Neuronal stem cell (in vitro differentiated cells): ENCODE measurements at regions not wholly inside any gene's neighbourhood (a gene's known extent, or its start where the extent isn't known, plus 50 kb on each side); places are given as distances from the start of the nearest gene placed in this dataset.
A peak's percentile ranks its signal among the peaks of the same experiment; 100 is the strongest.
"Not testable (repeated sequence)": the region's sequence is repeated elsewhere in the genome, so short reads cannot be mapped to it uniquely, and the experiment has no call there.

Experiments used
- DNase-seq: peaks from one replicate; pipeline ENCODE4 v3.0.0-alpha.2; 2013; ENCODE audit warnings: low spot score
- H2AFZ ChIP-seq: one replicate; pipeline ENCODE4 v1.6.1; 2013; ENCODE audit warnings: mild to moderate bottlenecking, low read length, inconsistent platforms
- H2AK5ac ChIP-seq: 2 replicates; pipeline ENCODE4 v1.6.1; 2013; ENCODE audit warnings: low read depth, mild to moderate bottlenecking, inconsistent platforms, low read length, moderate library complexity, mixed read lengths
- H2BK120ac ChIP-seq: 2 replicates; pipeline ENCODE4 v1.6.1; 2013; ENCODE audit warnings: low read depth, mild to moderate bottlenecking, inconsistent platforms, low read length, moderate library complexity, mixed read lengths
- H2BK12ac ChIP-seq: one replicate; pipeline ENCODE4 v1.6.1; 2013; ENCODE audit warnings: low read length, inconsistent platforms
- H2BK15ac ChIP-seq: 2 replicates; pipeline ENCODE4 v1.6.1; 2013; ENCODE audit warnings: mild to moderate bottlenecking, low read length, inconsistent platforms, mixed read lengths
- H2BK5ac ChIP-seq: one replicate; pipeline ENCODE4 v1.6.1; 2013; ENCODE audit warnings: inconsistent platforms, mild to moderate bottlenecking, low read length, moderate library complexity
- H3K14ac ChIP-seq: one replicate; pipeline ENCODE4 v1.6.1; 2013; ENCODE audit warnings: low read length, inconsistent platforms
- H3K18ac ChIP-seq: 2 replicates; pipeline ENCODE4 v1.6.1; 2013; ENCODE audit warnings: low read length, inconsistent platforms
- H3K23ac ChIP-seq: 2 replicates; pipeline ENCODE4 v1.6.1; 2013; ENCODE audit warnings: low read depth, mild to moderate bottlenecking, mixed read lengths, low read length, inconsistent platforms; ENCODE audit not compliant: poor library complexity
- H3K27ac ChIP-seq: replicated peaks from 3 replicates; pipeline ENCODE4 v1.5.1; 2013; ENCODE audit warnings: low read length, inconsistent platforms
- H3K27me3 ChIP-seq, 3 experiments: 2 replicates each; pipeline ENCODE4 v1.6.1; 2013; ENCODE audit warnings: low read length in 3 of 3, mild to moderate bottlenecking in 2 of 3, inconsistent platforms in 1 of 3, low read depth in 1 of 3, mixed read lengths in 1 of 3, moderate library complexity in 1 of 3; ENCODE audit not compliant: control insufficient read depth in 3 of 3, insufficient read depth in 3 of 3
- H3K36me3 ChIP-seq, 2 donors: replicated peaks in 1 of 2; 2 replicates each; pipeline ENCODE4 v1.6.1; 2013; ENCODE audit warnings: low read length in 2 of 2; ENCODE audit not compliant: control insufficient read depth in 2 of 2, insufficient read depth in 2 of 2
- H3K4ac ChIP-seq: 2 replicates; pipeline ENCODE4 v1.6.1; 2013; ENCODE audit warnings: inconsistent platforms, mild to moderate bottlenecking, low read length, moderate library complexity
- H3K4me1 ChIP-seq, 2 donors: 1 replicate in 1 of 2; 2 replicates in 1 of 2; pipeline ENCODE4 v1.6.1; 2013; ENCODE audit warnings: low read length in 2 of 2, low read depth in 1 of 2; ENCODE audit not compliant: control insufficient read depth in 2 of 2, insufficient read depth in 1 of 2
- H3K4me2 ChIP-seq: one replicate; pipeline ENCODE4 v1.6.1; 2013; ENCODE audit warnings: mild to moderate bottlenecking, low read length, inconsistent platforms; ENCODE audit not compliant: insufficient read depth, poor library complexity, severe bottlenecking
- H3K4me3 ChIP-seq, 2 donors: 2 replicates each; pipeline ENCODE4 v1.5.1; 2013; ENCODE audit warnings: low read length in 2 of 2, mild to moderate bottlenecking in 2 of 2, inconsistent platforms in 1 of 2, moderate library complexity in 1 of 2
- H3K79me1 ChIP-seq: one replicate; pipeline ENCODE4 v1.6.1; 2013; ENCODE audit warnings: low read depth, mild to moderate bottlenecking, inconsistent platforms, low read length, moderate library complexity
- H3K9ac ChIP-seq: one replicate; pipeline ENCODE4 v1.6.1; 2013; ENCODE audit warnings: mild to moderate bottlenecking, low read depth, low read length, inconsistent platforms; ENCODE audit not compliant: poor library complexity
- H3K9me3 ChIP-seq, 2 donors: replicated peaks in 1 of 2; 2 replicates each; pipeline versions ENCODE3 to v1.6.1; 2013; ENCODE audit warnings: low read length in 2 of 2, mild to moderate bottlenecking in 2 of 2, inconsistent platforms in 1 of 2, low read depth in 1 of 2, mixed read lengths in 1 of 2, moderate library complexity in 1 of 2; ENCODE audit not compliant: control insufficient read depth in 2 of 2, insufficient read depth in 1 of 2
- H4K8ac ChIP-seq: one replicate; pipeline ENCODE4 v1.6.1; 2013; ENCODE audit warnings: low read depth, mild to moderate bottlenecking, inconsistent platforms, low read length, moderate library complexity
- H4K91ac ChIP-seq: one replicate; pipeline ENCODE4 v1.6.1; 2013; ENCODE audit warnings: low read length, low read depth, mild to moderate bottlenecking, inconsistent platforms; ENCODE audit not compliant: poor library complexity
- WGBS, 2 donors: extraction: QIAGEN DNeasy Blood & Tissue Kit; methylation state at CpG; one replicate each; pipeline ENCODE4 v1.1.7; 2013; ENCODE audit warnings: missing lambda C conversion rate in 2 of 2, mixed read lengths in 1 of 2; ENCODE audit not compliant: insufficient read length in 2 of 2, insufficient replicate concordance in 1 of 2; ENCODE audit errors: extremely low coverage in 2 of 2; 5-methylcytosine and 5-hydroxymethylcytosine counted together

DNA sequence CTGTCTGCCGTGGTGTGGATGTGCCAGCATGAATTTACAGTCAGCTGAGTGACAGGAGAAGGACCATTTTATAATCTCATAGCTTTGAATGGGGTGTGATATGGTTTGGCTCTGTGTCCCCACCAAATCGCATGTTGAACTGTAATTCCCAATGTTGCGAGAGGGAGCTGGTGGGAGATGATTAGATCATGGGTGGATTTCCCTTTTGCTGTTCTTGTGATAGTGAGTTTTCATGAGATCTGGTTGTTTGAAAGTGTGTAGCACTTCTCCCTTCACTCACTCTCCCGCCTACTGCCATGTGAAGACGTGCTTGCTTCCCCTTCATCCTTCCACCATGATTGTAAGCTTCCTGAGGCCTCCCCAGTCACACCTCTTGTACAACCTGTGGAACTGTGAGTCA lies 111.9 kb upstream of the CHD2 start:
- Histone ChIP-seq H3K27me3 (no peaks in the 10 kb centered on the region), H2BK5ac (no peak overlapping the region), H3K79me1 (no peaks in the 10 kb centered on the region), H3K14ac (no peak overlapping the region), H4K8ac (no peak overlapping the region), H3K36me3 (no peaks in the 10 kb centered on the region), H4K91ac (no peak overlapping the region), H3K27ac (no peak overlapping the region), H2AFZ (no peak overlapping the region), H3K18ac (no peak overlapping the region), H3K4me1 (no peaks in the 10 kb centered on the region), H3K23ac (no peak overlapping the region), H3K4ac (no peak overlapping the region), H3K4me2 (no peak overlapping the region), H3K4me3 (no peak overlapping the region), H2AK5ac (no peak overlapping the region), H3K9me3 (no peaks in the 10 kb centered on the region), H2BK12ac (no peak overlapping the region), H3K9ac (no peak overlapping the region), H2BK120ac (no peak overlapping the region), H2BK15ac (no peak overlapping the region)
- DNase-seq: no peak
- no CpG with 5 or more reads among the region's 5 CpGs for WGBS, 2 donors

DNA sequence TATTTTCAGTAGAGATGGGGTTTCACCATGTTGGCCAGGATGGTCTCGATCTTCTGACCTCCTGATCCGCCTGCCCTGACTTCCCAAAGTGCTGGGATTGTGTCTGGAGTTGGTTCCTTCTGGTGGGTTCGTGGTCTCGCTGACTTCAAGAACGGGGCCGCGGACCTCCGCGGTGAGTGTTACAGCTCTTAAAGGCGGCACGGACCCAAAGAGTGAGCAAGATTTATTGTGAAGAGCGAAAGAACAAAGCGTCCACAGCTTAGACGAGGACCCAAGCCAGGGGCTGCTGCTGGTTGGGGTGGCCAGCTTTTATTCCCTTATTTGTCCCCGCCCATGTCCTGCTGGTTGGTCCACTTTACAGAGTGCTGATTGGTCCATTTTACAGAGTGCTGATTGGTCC lies 111.3 kb upstream of the CHD2 start:
- WGBS, 2 donors: no CpG with 5 or more reads among the region's 15 CpGs

DNA sequence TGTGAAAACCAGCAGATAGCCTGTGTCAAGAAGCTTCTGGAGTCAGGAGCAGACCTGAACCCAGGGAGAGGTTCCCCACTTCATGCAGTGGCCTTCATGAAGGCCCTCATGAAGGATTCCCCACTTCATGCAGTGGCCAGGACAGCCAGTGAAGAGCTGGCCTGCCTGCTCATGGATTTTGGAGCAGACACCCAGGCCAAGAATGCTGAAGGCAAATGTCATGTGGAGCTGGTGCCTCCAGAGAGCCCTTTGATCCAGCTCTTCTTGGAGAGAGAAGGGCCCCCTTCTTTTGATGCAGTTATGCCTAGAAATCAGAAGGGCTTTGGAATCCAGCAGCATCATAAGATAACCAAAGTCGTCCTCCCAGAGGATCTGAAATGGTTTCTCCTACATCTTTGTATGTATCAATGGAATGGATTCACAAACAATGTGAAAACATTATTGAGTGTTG lies 103.9 kb upstream of the CHD2 start:
- no peak overlapping the region for H2BK15ac ChIP-seq
- no peak for DNase-seq
- H3K79me1 ChIP-seq: no peaks in the 10 kb centered on the region

More for the DNA sequence above, 111.3 kb upstream of the CHD2 start:
- H3K9me3 ChIP-seq, H2AFZ ChIP-seq, H2BK15ac ChIP-seq, H3K27me3 ChIP-seq, H4K91ac ChIP-seq, H3K27ac ChIP-seq, H3K23ac ChIP-seq, H4K8ac ChIP-seq, H2BK12ac ChIP-seq, H2BK120ac ChIP-seq, H3K4ac ChIP-seq, H2AK5ac ChIP-seq, H3K14ac ChIP-seq, H3K4me3 ChIP-seq, H3K9ac ChIP-seq, H3K4me1 ChIP-seq, H3K4me2 ChIP-seq, H3K79me1 ChIP-seq, DNase-seq, H3K18ac ChIP-seq, H3K36me3 ChIP-seq, H2BK5ac ChIP-seq: not testable (repeated sequence)

DNA sequence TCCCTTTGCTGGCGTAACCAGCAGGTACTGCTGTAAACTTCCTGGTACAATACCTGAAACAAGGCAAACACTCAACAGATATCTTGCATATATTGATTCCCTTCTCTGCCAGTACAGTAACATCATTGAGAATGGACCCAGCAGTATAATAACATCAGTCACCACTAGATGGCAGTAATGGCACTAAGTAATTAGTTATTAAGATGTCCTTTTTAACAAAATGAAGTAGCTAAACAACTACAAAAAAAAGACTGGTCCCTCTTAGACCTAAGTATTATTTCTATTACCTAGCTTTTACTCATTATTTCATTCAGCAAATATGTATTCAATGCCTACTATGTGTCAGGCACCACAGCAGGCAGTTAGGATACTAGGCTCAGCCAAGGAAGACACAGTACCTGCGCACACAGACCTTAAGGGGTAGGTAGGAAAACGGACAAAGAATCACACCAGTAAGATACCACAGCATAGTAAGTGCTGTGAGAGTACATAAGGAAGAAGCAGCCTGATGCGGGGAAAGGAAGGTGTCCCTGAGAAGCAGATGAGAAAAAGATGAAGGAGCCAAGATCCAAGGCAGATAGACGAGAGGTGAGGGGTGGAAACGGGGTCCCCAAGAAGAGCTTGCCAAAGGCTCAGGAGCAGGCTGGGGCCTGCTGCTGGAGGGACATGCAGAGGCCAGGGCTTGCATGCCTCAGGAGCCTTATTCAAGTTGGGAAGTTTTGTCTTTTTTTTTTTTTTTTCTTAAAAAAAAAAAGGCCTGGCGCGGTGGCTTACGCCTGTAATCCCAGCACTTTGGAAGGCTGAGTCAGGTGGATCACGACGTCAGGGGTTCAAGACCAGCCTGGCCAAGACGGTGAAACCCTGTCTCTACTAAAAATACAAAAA lies 102.7 kb upstream of the CHD2 start:
- H3K4me3 ChIP-seq: no peak overlapping the region
- peak overlapping the region; percentile 0 for H3K18ac ChIP-seq
- no peak overlapping the region for H2BK12ac ChIP-seq
- H4K8ac ChIP-seq: no peak overlapping the region
- DNase-seq: peak; percentile 71
- H2AFZ ChIP-seq: peak overlapping the region; percentile 52
- H3K14ac ChIP-seq: no peak overlapping the region
- H3K4ac ChIP-seq: no peak overlapping the region
- no peak overlapping the region for H3K4me2 ChIP-seq
- H2AK5ac ChIP-seq: no peak overlapping the region
- H3K79me1 ChIP-seq: no peaks in the 10 kb centered on the region
- peaks cover 0 to 5% of the 10 kb centered on the region in 2 donors for H3K9me3 ChIP-seq
- no peak overlapping the region for H2BK120ac ChIP-seq
- peak overlapping the region; percentile 0 for H3K23ac ChIP-seq
- H2BK5ac ChIP-seq: no peak overlapping the region
- H3K27ac ChIP-seq: peak overlapping the region; percentile 57
- H4K91ac ChIP-seq: no peak overlapping the region
- no peak overlapping the region for H2BK15ac ChIP-seq
- no CpG with 5 or more reads among the region's 12 CpGs for WGBS, 2 donors
- peaks cover 0 to 3% of the 10 kb centered on the region in 2 donors for H3K4me1 ChIP-seq
- H3K27me3 ChIP-seq: no peaks in the 10 kb centered on the region
- H3K9ac ChIP-seq: no peak overlapping the region
- no peaks in the 10 kb centered on the region for H3K36me3 ChIP-seq

More for the DNA sequence above, 103.9 kb upstream of the CHD2 start:
- Histone ChIP-seq H3K36me3 (no peaks in the 10 kb centered on the region), H2BK5ac (no peak overlapping the region), H3K18ac (no peak overlapping the region), H2BK120ac (no peak overlapping the region), H2AK5ac (no peak overlapping the region), H3K9me3 (no peaks in the 10 kb centered on the region), H3K4ac (no peak overlapping the region), H3K4me2 (no peak overlapping the region), H2AFZ (no peak overlapping the region), H4K8ac (no peak overlapping the region), H4K91ac (no peak overlapping the region), H2BK12ac (no peak overlapping the region), H3K27ac (no peak overlapping the region), H3K4me3 (no peak overlapping the region), H3K14ac (no peak overlapping the region), H3K9ac (no peak overlapping the region), H3K27me3 (no peaks in the 10 kb centered on the region), H3K4me1 (peaks cover 0 to 3% of the 10 kb centered on the region in 2 donors), H3K23ac (no peak overlapping the region)
- no CpG with 5 or more reads among the region's 1 CpG for WGBS, 2 donors
